GM12874 (cell line): ENCODE measurements at regions not wholly inside any gene's neighbourhood (a gene's known extent, or its start where the extent isn't known, plus 50 kb on each side); places are given as distances from the start of the nearest gene placed in this dataset.

Source experiments
- TF ChIP-seq, protein P1 (sequence below): IDR thresholded peaks from 2 replicates; pipeline ENCODE4 v1.5.1; 2011; ENCODE audit warnings: low read depth, mild to moderate bottlenecking, control low read depth, low read length, moderate library complexity; ENCODE audit not compliant: insufficient read depth

DNA sequence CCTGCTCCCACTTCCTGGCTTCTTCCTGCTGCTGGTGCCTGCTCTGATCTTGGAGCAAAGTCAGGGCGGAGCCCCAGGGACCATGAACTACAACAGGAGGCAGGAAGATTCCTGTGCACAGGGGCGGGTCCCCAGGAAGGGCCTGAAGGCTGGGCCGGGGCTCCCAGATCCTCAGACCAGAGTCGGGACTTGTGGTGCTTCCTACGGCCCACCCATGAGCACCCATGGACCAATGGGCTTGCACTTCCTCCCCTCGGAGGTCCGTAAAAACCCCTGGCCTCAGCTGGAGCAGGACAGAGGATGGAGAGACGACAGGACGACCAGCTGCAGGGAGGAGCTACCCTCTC lies 1287.1 kb downstream of the TMEM121 start:
- TF ChIP-seq, protein P1, sequence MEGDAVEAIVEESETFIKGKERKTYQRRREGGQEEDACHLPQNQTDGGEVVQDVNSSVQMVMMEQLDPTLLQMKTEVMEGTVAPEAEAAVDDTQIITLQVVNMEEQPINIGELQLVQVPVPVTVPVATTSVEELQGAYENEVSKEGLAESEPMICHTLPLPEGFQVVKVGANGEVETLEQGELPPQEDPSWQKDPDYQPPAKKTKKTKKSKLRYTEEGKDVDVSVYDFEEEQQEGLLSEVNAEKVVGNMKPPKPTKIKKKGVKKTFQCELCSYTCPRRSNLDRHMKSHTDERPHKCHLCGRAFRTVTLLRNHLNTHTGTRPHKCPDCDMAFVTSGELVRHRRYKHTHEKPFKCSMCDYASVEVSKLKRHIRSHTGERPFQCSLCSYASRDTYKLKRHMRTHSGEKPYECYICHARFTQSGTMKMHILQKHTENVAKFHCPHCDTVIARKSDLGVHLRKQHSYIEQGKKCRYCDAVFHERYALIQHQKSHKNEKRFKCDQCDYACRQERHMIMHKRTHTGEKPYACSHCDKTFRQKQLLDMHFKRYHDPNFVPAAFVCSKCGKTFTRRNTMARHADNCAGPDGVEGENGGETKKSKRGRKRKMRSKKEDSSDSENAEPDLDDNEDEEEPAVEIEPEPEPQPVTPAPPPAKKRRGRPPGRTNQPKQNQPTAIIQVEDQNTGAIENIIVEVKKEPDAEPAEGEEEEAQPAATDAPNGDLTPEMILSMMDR: no peak

DNA sequence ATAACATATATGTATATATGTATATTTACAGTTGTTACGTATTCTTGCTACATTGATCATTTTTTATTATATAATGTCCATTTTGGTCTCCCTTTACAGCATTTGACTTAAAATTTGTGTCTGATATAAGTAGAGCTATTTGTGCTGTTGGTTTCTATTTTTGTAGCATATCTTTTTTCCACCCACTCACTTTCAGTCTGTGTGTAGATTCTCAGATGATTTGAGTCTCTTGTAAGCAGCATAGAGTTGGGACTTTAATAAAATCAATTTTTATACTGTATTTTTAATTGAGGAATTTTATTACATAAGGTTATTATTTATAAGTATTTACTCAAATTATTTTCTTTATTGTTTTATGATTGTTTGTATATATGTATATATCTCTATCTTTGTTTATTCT lies 1293.7 kb downstream of the TMEM121 start:
- TF ChIP-seq, protein P1: no peak

DNA sequence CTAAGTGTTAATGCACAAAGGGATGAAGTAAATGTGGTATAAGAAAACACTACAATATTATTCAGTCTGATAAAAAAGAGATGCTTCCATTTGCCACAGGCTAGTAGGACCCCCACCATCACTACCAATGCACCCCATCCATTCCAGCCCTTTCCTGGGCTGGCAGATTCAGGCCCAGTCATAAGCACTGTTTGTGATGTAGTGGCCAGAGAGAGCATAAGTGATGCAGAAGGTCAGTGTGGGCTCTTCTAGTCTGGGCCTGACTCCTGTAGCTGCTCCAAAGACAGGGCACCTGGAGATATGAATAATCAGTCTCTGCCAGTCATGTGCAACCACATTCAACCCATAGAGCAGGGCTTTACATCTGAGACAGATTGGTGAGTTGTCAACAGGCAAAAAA lies 1294.7 kb downstream of the TMEM121 start:
- TF ChIP-seq, protein P1: no peak

DNA sequence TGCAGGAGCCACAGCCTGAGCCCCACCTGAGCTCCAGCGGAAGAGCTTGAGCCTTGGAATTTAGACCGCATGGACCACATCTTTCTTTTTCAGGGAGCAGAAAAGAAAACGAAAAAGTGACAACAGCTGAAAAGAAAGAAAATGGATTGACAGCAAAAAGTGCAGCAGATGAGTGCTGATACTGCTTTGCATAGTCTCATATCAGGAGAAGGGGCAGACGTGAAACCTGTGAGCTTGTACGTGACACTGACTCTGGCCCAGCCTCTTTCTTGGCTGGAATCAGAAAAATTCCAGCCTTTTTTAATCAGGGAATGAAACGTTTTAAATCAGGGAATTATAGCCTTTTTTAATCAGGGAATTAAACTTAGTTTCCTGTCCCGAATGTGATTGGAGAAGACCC lies 1296.5 kb downstream of the TMEM121 start:
- TF ChIP-seq, protein P1: no peak

DNA sequence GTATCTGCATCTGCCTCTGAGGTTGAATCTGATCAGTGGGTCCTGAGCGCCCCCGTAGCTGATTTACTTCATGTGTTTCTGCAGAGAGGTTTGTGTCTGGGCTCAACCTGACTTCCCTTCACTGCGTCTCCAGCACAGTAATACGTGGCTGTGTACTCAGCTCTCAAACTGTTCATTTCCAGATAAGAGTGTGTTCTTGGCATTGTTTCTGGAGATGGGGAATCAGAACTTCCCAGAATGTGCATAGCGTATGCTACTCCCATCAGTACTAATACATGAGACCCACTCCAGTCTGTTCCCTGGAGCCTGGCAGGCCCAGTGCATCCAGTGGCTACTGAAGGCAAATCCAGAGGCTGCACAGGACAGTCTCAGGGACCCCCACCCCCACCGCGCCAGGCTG lies 1297.2 kb downstream of the TMEM121 start:
- TF ChIP-seq, protein P1: no peak

GRCh38 chr14:106826833-106827369 lies 1300.5 kb downstream of the TMEM121 start:
- TF ChIP-seq, protein P1: no peak

DNA sequence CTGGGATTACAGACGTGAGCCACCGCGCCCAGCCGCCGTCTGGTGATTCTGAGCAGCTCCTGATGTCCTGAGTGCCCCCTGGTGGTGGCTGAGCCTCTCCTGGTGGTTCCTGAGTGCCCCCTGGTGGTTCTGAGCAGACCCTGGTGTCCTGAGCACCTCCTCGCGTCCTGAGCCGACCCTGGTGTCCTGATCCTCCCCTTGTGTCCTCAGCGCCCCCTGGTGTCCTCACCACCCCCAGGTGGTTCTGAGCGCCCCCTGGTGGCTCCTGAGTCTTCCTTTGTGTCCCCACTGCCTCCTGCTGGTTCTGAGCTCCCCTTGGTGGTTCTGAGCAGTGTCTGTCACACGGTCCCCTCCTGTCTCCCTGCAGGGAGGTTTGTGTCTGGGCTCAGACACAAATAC lies 1304.9 kb downstream of the TMEM121 start:
- TF ChIP-seq, protein P1: peak; percentile 91
